ENCODE measurements at regions not wholly inside any gene's neighbourhood (a gene's known extent, or its start where the extent isn't known, plus 50 kb on each side); places are given as distances from the start of the nearest gene placed in this dataset.
A peak's percentile ranks its signal among the peaks of the same experiment; 100 is the strongest.
"Not testable (repeated sequence)": the region's sequence is repeated elsewhere in the genome, so short reads cannot be mapped to it uniquely, and the experiment has no call there.

DNA sequence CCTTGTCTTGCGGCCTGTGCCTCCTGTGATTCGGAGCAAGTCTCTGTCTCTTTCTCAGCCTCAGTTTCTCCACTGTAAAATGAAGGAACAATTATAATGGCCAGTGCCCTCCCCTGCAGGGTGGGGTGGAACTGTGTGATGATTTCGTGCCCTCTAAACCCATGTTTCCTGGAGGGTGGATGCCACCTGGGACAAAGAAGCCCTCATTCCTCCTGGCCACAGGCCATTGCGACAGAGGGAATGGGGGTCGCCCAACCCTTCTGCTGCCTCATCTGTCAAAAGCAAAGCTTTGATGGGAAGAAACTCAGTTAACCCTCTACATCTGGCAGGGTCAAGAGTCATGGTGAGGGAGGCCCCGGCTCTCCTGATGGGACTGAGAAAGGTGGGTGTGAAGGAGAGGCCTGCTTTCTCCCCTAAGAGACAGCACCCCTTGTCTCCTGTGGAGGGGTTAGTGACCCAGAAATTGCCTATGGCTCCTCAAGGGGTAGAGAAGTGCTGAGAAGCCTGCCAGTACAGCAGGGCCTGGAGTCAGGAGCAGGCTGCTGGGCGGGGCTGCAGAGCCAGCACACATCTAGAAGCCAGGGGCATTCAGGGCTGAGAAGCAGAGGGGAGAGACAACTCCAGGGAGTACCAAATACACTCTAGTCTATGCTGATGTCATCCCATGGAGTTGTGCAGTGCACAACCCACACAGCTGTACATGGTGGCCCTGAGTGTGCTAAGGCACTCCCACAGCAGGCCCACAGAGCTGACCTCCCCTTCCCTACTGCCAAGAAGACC lies 61.0 kb downstream of the PLXNA1 start:
- intact Hi-C loops (cut with DNase I): no loop called here
- DNase-seq (peak; percentile 33), ATAC-seq (ENCODE audit: poor library complexity) (no peak)

DNA sequence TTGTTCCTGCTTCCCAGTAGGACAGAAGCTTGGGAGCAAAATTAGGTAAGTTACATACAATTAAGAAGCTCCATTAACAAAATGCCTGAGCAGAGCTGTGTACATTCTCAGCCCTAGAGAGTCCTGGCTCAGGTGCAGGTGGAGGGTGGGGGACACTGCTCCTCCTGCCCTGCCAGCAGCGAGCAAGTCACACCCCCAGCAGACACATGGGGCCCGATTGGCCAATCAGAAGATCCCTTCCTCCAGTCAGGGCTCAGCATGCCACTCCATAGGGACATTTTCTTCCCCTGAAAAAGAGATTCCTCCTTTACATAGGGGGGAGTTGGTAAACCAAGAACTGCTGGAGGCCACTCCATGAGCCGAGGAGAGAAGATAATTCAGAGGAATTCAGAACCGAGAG lies 62.1 kb downstream of the PLXNA1 start:
- peak; percentile 42 for DNase-seq
- intact Hi-C loops (cut with DNase I): no loop called here
- ATAC-seq (ENCODE audit: poor library complexity): peak; percentile 83

- intact Hi-C loops (cut with DNase I): no loop called here
Measured at GRCh38 chr3:127045435-127046045, 62.6 kb downstream of the PLXNA1 start.

GRCh38 chr3:127046690-127047089 lies 63.8 kb downstream of the PLXNA1 start:
- DNase-seq: peak; percentile 24
- intact Hi-C loops (cut with DNase I); ATAC-seq (ENCODE audit: poor library complexity): not testable (repeated sequence)

More at GRCh38 chr3:127045435-127046045, 62.6 kb downstream of the PLXNA1 start:
- DNase-seq (no peak), ATAC-seq (ENCODE audit: poor library complexity) (no peak)

- ATAC-seq (ENCODE audit: poor library complexity) (no peak), DNase-seq (no peak)
- intact Hi-C loops (cut with DNase I): no loop called here
Measured at GRCh38 chr3:127049393-127049792, 66.5 kb downstream of the PLXNA1 start.

DNA sequence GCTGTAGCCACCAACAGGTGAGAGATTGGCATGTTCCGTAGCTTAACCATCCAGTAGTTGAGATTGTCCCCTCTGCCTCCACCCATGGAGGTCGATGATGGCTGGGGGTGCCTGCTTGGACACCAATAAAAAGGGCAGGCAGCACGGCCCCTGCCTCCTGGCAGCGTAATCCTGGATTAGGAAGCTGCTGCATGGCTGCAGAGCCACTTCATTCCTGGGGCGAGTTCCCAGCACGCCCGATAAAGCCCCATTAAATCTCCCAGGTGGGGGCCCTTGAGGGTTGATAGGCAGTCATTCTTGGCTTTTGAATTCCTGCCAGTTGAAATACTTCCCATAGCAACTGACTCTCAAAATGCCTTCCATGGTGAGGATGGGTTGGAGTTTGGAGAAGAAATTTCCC lies 67.8 kb downstream of the PLXNA1 start:
- DNase-seq (peak; percentile 30), ATAC-seq (ENCODE audit: poor library complexity) (no peak)
- intact Hi-C loops (cut with DNase I): no loop called here

GRCh38 chr3:127052121-127052561 lies 69.2 kb downstream of the PLXNA1 start:
- peak; percentile 95 for ATAC-seq (ENCODE audit: poor library complexity)
- DNase-seq: peak; percentile 90
- intact Hi-C loops (cut with DNase I): no loop called here

- DNase-seq: peak; percentile 35
- ATAC-seq (ENCODE audit: poor library complexity): peak; percentile 23
- intact Hi-C loops (cut with DNase I): no loop called here
Measured at GRCh38 chr3:127053026-127053425, 70.1 kb downstream of the PLXNA1 start.

GRCh38 chr3:127053450-127053849 lies 70.5 kb downstream of the PLXNA1 start:
- DNase-seq (peak; percentile 65), ATAC-seq (ENCODE audit: poor library complexity) (peak; percentile 70)
- intact Hi-C loops (cut with DNase I): no loop called here

GRCh38 chr3:127053979-127054378 lies 71.1 kb downstream of the PLXNA1 start:
- DNase-seq: peak; percentile 37
- intact Hi-C loops (cut with DNase I): no loop called here
- peak; percentile 30 for ATAC-seq (ENCODE audit: poor library complexity)

DNA sequence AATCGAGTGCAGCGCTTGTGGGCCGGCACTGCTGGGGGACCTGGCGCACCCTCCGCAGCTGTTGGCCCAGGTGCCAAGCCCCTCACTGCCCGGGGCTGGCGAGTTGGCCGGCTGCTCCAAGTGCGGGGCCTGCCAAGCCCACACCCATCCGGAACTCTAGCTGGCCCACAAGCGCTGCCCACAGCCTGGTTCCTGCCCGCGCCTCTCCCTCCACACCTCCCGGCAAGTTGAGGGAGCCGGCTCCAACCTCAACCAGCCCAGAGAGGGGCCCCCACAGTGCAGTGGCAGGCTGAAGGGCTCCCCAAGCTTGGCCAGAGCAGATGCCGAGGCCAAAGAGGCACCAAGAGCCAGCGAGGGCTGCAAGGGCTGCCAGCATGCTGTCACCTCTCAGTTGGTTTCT lies 73.4 kb downstream of the PLXNA1 start:
- intact Hi-C loops (cut with DNase I): no loop called here
- ATAC-seq (ENCODE audit: poor library complexity) (no peak), DNase-seq (peak; percentile 37)

DNA sequence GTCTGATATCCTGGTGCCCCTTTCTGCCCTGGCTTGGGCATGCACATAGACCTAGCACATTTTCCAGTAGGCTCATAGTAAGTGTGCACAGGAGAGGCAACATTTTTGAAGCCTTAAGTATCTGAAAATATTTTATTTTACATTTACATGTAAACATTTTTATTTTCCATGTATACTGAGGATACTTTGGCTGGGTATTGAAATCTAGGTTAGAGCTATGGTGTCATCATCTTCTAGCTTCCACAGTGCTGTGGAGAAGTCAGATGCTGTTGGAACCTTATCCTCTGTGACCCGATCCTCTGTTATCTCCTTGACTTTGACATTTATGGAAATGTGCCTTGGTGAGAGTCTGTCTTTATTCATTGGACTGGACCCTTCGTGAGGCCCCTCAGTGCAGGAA lies 74.1 kb downstream of the PLXNA1 start:
- ATAC-seq (ENCODE audit: poor library complexity) (no peak), DNase-seq (no peak)
- intact Hi-C loops (cut with DNase I): no loop called here

- no peak for ATAC-seq (ENCODE audit: poor library complexity)
- intact Hi-C loops (cut with DNase I): no loop called here
- no peak for DNase-seq
Measured at GRCh38 chr3:127059072-127059471, 76.2 kb downstream of the PLXNA1 start.

GRCh38 chr3:127061641-127062040 lies 78.7 kb downstream of the PLXNA1 start:
- intact Hi-C loops (cut with DNase I): no loop called here
- ATAC-seq (ENCODE audit: poor library complexity) (no peak), DNase-seq (no peak)

DNA sequence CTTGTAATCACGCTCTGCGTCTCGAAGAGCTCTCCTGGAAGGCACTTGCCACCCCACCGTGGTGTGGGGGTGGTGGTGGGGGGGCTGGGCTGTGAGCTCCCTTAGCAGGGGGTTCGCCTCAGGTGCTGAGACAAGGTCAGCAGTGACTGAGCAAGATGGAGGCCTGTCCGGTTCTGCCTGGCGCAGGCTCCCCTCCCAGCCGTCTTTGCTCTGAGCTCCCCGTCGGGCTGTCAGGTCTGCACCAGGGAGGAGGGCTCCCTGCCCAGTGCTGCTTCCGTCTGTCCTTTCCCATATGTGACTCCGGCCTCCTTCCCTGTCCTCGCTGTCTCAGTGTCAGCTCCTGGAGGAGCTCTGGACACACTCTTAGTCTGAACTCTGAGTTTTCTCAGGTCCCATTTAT lies 80.0 kb downstream of the PLXNA1 start:
- intact Hi-C loops (cut with DNase I): no loop called here
- DNase-seq (peak; percentile 27), ATAC-seq (ENCODE audit: poor library complexity) (no peak)

- ATAC-seq (ENCODE audit: poor library complexity) (no peak), DNase-seq (no peak)
- intact Hi-C loops (cut with DNase I): no loop called here
Measured at GRCh38 chr3:127063916-127064315, 81.0 kb downstream of the PLXNA1 start.

GRCh38 chr3:127064391-127065137 lies 81.6 kb downstream of the PLXNA1 start:
- intact Hi-C loops (cut with DNase I): no loop called here
- ATAC-seq (ENCODE audit: poor library complexity) (no peak), DNase-seq (peak; percentile 24)

- no peak for ATAC-seq (ENCODE audit: poor library complexity)
- intact Hi-C loops (cut with DNase I): no loop called here
- peak; percentile 23 for DNase-seq
Measured at GRCh38 chr3:127065138-127065427, 82.2 kb downstream of the PLXNA1 start.

DNA sequence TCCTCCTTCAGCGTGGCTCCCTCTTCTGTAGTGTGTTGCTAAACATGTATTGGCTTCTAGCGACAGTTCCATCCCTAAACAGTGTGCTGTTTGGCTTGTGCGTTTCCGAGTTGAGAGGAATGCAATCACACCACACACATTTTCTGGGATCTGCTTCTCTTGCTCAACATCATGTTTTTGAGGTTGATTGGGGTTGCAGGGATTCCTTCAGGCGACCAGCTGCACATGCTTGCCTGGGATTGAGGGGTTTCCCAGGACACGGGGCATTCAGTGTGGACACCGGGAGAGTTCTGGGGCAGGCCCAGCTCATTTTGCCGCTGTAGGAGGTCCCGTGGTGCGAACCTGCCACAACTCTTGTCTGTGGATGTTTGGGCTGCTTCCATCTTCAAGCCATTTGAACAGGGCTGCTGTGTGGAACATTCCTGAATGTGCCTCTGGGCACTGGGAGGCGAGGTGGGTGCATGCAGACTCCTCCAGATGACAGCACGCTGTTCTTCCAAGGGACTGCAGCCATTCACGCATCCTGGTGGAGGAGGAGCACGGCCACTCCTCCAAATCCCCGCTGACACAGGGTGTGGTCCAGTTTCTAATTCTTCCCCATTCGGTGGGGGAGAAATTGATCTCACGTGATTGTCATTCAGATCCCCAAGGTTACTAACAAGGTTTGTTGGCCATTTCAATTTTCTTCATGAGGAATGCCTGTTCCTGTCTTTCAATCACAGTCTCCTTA lies 82.8 kb downstream of the PLXNA1 start:
- ATAC-seq (ENCODE audit: poor library complexity) (no peak), DNase-seq (peak; percentile 30)
- intact Hi-C loops (cut with DNase I): no loop called here

All from Right ventricle myocardium superior (tissue), 1 donor.